ENCODE measurements at regions not wholly inside any gene's neighbourhood (a gene's known extent, or its start where the extent isn't known, plus 50 kb on each side); places are given as distances from the start of the nearest gene placed in this dataset.
"Not testable (repeated sequence)": the region's sequence is repeated elsewhere in the genome, so short reads cannot be mapped to it uniquely, and the experiment has no call there.

DNA sequence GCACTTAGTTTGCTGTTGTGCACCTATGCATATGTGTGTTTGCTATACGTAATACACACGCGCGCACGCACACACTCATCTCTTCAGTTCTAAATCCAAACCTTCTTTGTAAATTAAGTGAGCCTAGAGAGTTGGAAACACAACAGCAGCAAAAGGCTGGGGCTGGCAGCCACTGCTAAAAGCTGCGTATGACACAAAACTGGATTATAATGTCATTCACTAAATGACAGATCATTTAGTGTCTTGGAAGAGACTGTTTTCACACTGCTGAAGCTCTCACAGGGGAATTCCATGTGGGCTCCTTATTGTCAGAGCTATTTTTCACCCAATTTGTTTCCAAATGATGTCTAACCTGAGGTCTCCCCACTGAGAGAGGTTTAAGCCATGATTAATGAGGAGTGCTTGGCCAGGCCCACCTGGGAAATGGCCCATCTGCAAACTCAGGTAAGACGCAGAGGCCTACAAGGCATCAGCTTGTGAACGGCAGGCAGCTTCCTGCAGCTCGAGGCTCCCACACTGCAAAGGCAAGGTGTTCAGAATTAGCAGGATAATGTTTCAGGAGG, 94.2 kb downstream of the OLIG3 start:
- DNase-seq (ENCODE audit: low read depth in 2 of 2) = no peak

DNA sequence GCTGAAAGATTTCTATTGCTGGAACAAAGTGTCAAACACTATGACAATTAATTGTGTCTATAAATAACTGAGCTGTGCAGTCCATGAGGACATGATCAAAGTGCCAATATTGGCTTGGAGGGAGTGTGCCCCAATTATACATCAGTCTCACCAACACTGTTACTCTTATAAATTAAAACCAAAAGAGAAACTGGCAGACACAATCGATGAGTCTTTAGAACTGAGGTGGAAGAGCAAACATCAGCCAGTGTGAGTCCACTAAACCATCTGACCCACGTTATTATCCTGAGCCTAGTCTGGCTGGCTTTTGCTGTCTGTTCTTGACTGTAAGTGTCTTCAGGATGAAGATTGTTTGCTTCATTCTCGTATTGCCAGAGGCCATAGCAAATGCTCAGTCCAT, 98.9 kb downstream of the OLIG3 start:
- DNase-seq (ENCODE audit: low read depth in 2 of 2) = no peak

- no peak for DNase-seq (ENCODE audit: low read depth in 2 of 2)
Measured at GRCh38 chr6:137391061-137391814, 103.0 kb downstream of the OLIG3 start.

- DNase-seq (ENCODE audit: low read depth in 2 of 2) = no peak
Measured at GRCh38 chr6:137390334-137390733, 103.9 kb downstream of the OLIG3 start.

DNA sequence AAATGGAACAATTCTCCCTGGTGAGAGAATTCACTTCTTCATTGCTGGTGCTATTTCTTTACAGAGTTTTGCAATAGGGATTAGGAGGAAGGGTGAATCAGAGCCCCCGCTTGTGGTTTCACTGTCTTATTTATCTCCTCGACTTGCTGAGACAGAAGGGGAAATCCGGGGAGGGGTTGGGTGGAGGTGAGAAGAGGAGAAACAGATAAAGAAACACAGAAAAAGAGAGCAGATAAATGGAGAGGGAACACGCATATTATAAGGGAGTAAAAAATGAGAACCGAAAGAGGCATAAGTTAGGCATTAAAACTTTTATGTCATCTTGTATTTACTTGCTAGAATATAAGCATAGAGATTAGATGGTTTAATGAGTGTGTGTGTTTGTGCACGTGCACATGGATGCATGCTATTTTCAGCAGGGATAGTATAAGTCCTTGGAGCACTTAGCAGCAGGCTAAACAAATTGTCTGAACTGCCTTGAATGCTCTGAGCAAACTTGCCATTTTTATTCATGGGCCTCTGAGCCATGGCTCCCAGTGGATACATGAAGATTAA, 105.0 kb downstream of the OLIG3 start:
- DNase-seq (ENCODE audit: low read depth in 2 of 2) = peak; percentile 16 to 42

GRCh38 chr6:137387096-137387764, 107.0 kb downstream of the OLIG3 start:
- DNase-seq (ENCODE audit: low read depth in 2 of 2) = no peak

GRCh38 chr6:137383287-137383686, 110.9 kb downstream of the OLIG3 start:
- DNase-seq (ENCODE audit: low read depth in 2 of 2) = not testable (repeated sequence)

DNA sequence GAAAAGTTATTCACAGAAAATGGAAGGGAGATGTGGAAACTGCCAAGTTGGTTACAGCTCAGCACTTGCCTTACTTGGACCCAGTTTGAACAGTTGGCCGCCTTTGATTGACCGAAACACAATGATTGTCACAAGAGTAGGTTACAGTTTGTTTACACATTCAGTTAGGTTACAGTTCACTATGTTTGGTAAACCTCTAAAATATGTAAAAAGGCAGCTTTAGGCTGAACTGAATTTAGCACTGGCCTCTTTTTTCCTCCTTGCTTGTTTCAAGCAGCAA, 116.2 kb downstream of the OLIG3 start:
- DNase-seq (ENCODE audit: low read depth in 2 of 2) = no peak

DNA sequence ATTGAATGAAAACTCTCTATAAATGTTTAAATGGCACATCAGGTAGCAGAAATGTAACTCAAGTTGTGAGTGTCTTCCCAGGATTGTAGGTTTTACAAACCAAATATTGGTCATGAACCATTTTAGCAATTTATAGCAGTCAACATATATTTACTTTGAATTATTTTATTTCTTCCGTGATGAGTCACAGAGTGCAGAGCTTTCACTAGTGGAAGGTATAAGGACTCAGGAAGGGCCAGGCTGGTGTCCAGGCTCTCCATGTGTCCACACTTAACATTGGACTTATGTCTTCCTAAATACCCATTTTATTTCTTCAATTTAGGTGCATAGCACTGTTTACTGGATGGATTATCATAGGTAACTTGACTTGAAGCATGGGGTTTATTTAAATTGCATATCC, 120.9 kb downstream of the OLIG3 start:
- no peak for DNase-seq (ENCODE audit: low read depth in 2 of 2)

GRCh38 chr6:137372532-137372931, 121.7 kb downstream of the OLIG3 start:
- DNase-seq (ENCODE audit: low read depth in 2 of 2) = no peak

- no peak for DNase-seq (ENCODE audit: low read depth in 2 of 2)
Measured at GRCh38 chr6:137371634-137372016, 122.6 kb downstream of the OLIG3 start.

DNA sequence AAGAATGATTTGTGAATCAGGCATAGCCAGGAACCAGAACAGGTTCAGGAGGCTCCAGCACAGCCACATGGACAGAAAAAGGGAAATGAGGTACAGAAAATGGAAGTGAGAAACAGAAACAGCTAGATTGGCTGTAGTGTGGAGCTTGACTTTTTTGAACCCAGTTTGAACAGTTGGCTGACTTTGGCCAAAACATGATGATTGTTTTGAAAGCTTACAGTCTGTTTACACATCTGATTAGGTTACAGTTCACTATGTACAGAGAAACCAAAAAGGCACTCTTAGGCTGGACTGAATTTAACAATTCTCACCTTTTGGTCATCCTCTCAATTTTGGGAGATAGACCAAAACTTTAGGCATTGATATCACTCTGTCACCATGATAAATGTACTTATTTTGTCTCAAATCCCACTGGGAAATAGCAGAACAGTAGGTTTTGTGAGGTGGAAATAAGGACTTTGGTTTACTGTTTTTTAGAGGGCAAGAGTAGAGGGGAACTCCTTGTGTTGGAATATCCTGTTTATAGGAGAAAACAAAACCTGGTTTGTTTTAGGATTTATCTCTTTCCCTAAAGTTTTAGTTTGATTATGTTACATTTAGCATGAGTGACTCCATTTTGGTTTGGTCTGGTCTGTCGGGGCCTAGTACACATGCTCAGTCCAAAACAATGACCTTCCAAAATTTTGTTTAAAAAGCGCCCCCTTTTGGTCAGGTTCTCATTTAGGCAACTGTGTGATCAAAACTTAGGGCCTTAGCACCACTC, 123.1 kb downstream of the OLIG3 start:
- DNase-seq (ENCODE audit: low read depth in 2 of 2) = no peak

DNA sequence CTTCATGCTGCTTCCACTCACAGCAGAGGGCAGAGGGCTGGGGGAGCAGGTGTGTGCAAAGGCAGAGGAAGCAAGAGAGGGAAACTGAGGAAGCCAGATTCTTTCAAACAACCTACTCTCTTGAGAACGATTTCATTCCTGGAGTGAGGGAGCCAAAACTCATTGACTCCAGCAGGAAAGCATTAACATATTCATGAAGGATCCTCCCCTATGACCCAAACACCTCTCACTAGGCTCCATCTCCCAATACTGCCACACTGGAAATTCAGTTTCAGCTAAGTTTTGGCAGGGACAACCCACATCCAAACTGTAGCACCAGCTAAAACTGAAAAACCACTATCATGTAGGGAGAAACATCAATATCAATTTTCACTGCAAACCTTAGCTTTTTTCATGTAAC, 125.1 kb downstream of the OLIG3 start:
- no peak for DNase-seq (ENCODE audit: low read depth in 2 of 2)

DNA sequence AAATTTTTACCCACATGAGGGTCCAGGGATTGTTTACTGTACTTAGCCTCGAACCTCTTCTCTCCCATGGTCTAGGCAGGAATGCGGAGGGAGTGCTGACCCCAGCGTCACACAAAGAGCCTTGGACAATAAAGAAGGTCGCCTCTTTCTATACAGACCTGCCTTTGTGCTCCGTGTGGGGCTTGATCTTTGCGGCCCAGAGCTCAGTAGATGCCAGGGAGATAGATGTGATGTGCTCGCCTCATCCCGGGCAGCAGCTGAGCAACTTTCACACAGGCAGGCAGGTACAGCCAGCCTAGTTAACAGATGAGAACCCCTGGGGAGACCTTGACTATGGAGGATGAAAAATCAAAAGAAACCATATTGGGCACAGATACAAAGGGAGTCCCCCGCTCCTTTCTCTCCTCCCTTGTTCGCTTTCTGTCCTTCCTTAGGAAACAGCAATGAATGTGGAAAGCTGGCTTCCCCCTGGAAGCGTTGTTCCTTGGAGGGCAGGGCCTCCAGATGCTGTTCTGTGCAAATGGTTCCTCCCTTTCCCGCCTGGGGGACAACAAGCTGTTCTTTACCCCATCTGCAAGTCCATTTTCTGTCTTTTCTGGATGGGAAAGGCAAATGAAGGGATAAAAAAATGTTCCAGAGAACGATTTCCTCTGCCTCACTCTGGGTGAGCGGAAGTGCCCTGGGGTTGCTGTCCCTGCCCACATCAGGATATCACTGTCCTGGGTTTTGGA, 128.3 kb downstream of the OLIG3 start:
- no peak for DNase-seq (ENCODE audit: low read depth in 2 of 2)

DNA sequence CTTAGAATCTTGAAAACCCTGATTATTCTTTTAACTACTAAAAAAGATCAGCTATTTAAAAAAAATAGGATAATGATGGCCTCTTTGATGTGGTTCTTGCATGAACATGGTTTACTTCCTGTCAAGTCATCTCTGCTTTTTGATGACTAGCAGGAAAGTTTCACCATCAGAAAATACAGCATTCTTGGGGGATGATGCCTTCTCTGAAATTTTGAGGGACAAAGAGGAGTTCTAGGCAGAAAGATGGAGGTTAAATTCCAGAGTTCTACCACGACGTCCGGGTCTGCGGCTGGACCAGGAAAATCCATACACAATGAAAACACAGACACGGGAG, 130.4 kb downstream of the OLIG3 start:
- no peak for DNase-seq (ENCODE audit: low read depth in 2 of 2)

DNA sequence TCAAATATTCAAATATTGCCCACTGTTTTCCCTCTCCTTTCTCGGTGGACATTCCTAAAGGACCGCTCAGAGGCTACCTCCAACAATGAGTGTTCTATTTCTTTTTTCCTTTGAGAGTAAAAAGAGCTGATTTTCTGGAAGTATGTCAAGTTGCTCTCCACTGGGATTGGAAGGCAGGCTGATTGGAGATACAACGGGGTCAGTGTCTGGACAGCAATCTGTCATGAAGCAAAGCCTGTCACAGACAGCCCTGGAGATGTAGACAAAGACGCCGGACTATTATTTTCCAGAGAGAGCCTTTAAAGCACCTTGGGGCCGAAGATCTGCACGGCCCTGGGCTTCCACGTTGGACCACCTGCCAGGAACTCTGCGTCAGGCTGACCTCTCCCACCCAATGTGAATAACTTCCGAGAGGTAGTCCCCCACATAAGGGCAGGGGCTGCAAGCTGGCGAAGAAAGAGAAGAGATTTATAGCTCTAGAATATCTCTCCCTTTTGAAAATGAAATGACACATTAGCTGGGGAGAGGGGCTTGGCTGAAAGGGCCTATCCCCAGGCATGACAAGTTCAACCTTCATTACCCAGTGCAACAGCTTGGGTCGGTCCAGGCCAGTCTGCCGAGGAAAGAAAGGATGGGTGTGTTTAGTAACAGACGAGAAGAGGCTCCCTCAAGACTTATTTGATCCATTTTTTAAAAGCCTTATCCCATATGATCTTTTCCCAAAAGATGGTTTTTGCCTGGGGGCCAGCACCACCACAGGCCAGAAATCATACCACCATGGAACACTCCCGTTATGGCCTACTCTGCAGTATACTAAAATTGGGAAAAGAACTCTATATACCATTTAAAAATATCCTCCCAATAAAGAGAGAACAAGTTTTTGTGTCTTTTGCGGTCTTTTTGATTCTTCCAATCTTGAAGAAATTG, 131.1 kb downstream of the OLIG3 start:
- DNase-seq (ENCODE audit: low read depth in 2 of 2) = no peak

DNA sequence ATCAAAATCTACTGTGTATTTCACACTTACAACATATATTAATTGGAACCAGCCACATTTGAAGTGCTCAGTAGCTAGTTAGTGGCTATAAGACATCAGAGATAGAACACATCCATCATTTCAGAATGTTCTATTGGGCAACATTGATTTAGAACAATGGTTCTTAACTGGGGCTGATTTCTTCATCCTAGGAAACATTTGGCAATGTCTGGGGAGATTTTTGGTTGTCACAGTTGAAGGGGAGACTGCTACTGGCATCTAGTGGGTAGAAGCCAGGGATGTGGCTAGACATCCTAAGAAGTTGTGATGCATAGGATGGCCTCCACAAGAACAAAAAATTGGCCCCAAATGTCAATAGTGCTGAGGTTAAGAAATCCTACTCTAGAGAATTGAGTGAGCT, 132.5 kb downstream of the OLIG3 start:
- DNase-seq (ENCODE audit: low read depth in 2 of 2) = no peak

DNA sequence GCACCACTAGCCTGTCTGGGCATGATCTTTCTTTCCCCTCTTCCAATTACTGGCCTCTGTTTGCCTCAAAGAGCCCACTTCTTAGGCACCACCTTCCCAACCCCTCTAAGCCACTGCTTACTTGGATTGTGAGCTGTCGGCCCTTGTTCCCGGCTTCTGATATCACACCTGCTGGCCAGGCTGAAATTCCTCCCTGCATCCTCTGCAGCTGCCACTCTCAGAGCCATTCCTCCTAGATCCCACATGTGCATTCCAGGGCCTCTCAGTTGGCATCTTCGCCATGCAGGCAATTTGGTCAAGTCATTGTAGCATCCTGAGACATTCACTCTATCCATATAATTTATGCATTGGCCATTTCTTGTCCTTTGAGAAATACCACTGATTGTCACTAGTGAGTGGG, 135.9 kb downstream of the OLIG3 start:
- no peak for DNase-seq (ENCODE audit: low read depth in 2 of 2)

DNA sequence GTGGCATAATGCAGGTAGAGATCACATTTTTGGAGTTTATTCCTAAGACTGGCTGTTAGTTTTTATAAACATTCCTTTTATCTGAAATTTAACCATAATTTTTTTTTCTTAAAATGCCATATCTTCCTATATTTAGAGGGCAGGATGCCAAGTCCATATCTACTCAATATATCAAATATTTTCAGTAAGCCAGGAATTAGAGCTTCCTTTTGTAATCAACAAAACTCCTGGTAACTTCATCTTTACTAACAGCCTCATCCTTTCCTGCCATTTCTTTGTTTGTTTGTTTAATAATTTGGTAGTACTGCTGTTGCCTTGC, 136.3 kb downstream of the OLIG3 start:
- DNase-seq (ENCODE audit: low read depth in 2 of 2) = no peak

DNA sequence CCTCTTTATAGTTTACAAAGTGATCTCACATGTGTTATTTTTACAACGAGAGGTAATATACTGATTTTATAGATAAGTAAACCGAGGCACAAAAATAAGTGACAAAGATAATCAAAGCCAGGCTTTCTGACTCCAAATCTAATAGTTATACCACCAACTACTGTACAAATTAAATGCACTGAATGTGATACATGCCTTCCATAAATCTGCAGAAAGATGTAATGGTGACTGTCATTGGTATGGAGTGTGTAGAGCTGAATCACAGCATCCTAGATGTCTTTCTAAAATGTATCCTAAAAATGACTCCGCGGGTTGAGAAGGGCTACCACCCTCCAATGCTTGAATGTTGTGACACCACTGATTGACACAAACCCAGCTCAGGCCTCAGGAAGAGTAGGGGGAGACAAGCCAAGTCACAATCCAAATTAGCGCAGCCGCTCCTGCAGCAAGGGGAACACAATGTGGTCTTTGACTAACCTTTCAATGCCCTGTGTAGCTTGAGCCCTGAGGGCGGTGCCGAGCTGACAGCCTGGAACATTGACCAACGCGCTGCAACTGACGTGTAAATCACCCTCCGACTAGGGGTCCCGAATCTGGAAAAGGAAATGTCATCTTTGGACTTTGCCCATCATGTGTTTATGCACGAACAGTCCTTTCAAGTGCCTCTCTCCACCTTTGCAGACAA, 136.8 kb downstream of the OLIG3 start:
- no peak for DNase-seq (ENCODE audit: low read depth in 2 of 2)

Measured in stimulated activated CD4-positive, alpha-beta T cell treated with anti-CD3 and anti-CD28 coated beads, Interleukin-1b, Interleukin-23, amount 100 ng/mL, for 1 hour (primary cell).